H9 (cell line): ENCODE measurements at regions not wholly inside any gene's neighbourhood (a gene's known extent, or its start where the extent isn't known, plus 50 kb on each side); places are given as distances from the start of the nearest gene placed in this dataset.

Experiments
- DNase-seq: peaks from one replicate; pipeline ENCODE4 v3.0.0-alpha.2; 2017
- H2AFZ ChIP-seq: one replicate; pipeline ENCODE4 v1.6.1; 2013; ENCODE audit warnings: mild to moderate bottlenecking, low read length, control low read depth, moderate library complexity
- H2AK5ac ChIP-seq: 2 replicates; pipeline ENCODE4 v1.6.1; 2013; ENCODE audit warnings: low read length, control low read depth, mixed read lengths; ENCODE audit not compliant: insufficient read length
- H2BK120ac ChIP-seq: one replicate; pipeline ENCODE4 v1.6.1; 2013; ENCODE audit warnings: low read depth, mild to moderate bottlenecking, low read length, control low read depth, inconsistent platforms; ENCODE audit not compliant: poor library complexity, severe bottlenecking
- H2BK12ac ChIP-seq: 2 replicates; pipeline ENCODE4 v1.6.1; 2013; ENCODE audit warnings: low read length, control low read depth, mixed read lengths, low read depth; ENCODE audit not compliant: insufficient read length
- H2BK15ac ChIP-seq: 2 replicates; pipeline ENCODE4 v1.6.1; 2013; ENCODE audit warnings: low read depth, low read length, control low read depth
- H2BK20ac ChIP-seq: one replicate; pipeline ENCODE4 v1.6.1; 2013; ENCODE audit warnings: low read depth, mild to moderate bottlenecking, low read length, control low read depth, inconsistent platforms; ENCODE audit not compliant: poor library complexity, severe bottlenecking
- H2BK5ac ChIP-seq: 2 replicates; pipeline ENCODE4 v1.6.1; 2013; ENCODE audit warnings: low read length, control low read depth, mixed read lengths; ENCODE audit not compliant: insufficient read length
- H3K14ac ChIP-seq: 2 replicates; pipeline ENCODE4 v1.6.1; 2013; ENCODE audit warnings: low read length, control low read depth; ENCODE audit not compliant: insufficient read depth
- H3K18ac ChIP-seq: 2 replicates; pipeline ENCODE4 v1.6.1; 2013; ENCODE audit warnings: low read depth, mild to moderate bottlenecking, mixed read lengths, low read length, control low read depth; ENCODE audit not compliant: insufficient read length
- H3K23ac ChIP-seq: 2 replicates; pipeline ENCODE4 v1.6.1; 2013; ENCODE audit warnings: low read length, control low read depth, mixed read lengths, low read depth; ENCODE audit not compliant: insufficient read length
- H3K23me2 ChIP-seq: 2 replicates; pipeline ENCODE4 v1.6.1; 2013; ENCODE audit warnings: low read depth, mild to moderate bottlenecking, mixed read lengths, low read length, control low read depth; ENCODE audit not compliant: insufficient read length, poor library complexity, severe bottlenecking
- H3K27ac ChIP-seq: 2 replicates; pipeline ENCODE4 v1.5.1; 2013; ENCODE audit warnings: low read length, control low read depth, mixed read lengths, low read depth; ENCODE audit not compliant: insufficient read length
- H3K27me3 ChIP-seq: 2 replicates; pipeline ENCODE4 v1.6.1; 2013; ENCODE audit warnings: low read length, control low read depth, inconsistent platforms; ENCODE audit not compliant: insufficient read depth
- H3K4ac ChIP-seq: 2 replicates; pipeline ENCODE4 v1.6.1; 2013; ENCODE audit warnings: low read depth, mild to moderate bottlenecking, control low read depth, inconsistent platforms, low read length, moderate library complexity
- H3K4me1 ChIP-seq: 2 replicates; pipeline ENCODE4 v1.6.1; 2013; ENCODE audit warnings: low read length, control low read depth, inconsistent platforms; ENCODE audit not compliant: insufficient read depth
- H3K4me2 ChIP-seq: 2 replicates; pipeline ENCODE4 v1.6.1; 2013; ENCODE audit warnings: low read length, control low read depth, mixed read lengths; ENCODE audit not compliant: insufficient read length, insufficient read depth
- H3K56ac ChIP-seq: 2 replicates; pipeline ENCODE4 v1.6.1; 2013; ENCODE audit warnings: low read depth, mild to moderate bottlenecking, mixed read lengths, low read length, control low read depth; ENCODE audit not compliant: insufficient read length
- H3K79me1 ChIP-seq: 2 replicates; pipeline ENCODE4 v1.6.1; 2013; ENCODE audit warnings: low read depth, mild to moderate bottlenecking, moderate library complexity, low read length, control low read depth, inconsistent platforms; ENCODE audit not compliant: insufficient read depth, poor library complexity, severe bottlenecking
- H3K79me2 ChIP-seq: 2 replicates; pipeline ENCODE4 v1.6.1; 2013; ENCODE audit warnings: low read length, control low read depth, inconsistent platforms; ENCODE audit not compliant: insufficient read depth
- H3K9ac ChIP-seq: 2 replicates; pipeline ENCODE4 v1.6.1; 2013; ENCODE audit warnings: low read length, control low read depth, mixed read lengths; ENCODE audit not compliant: insufficient read length; ENCODE audit errors: extremely low read depth
- H3K9me3 ChIP-seq: one replicate; pipeline ENCODE4 v1.6.1; 2013; ENCODE audit warnings: low read depth, low read length, inconsistent platforms; ENCODE audit not compliant: control insufficient read depth
- H3T11ph ChIP-seq: one replicate; pipeline ENCODE4 v1.6.1; 2013; ENCODE audit warnings: mild to moderate bottlenecking, low read length, control low read depth, inconsistent platforms
- H4K20me1 ChIP-seq: one replicate; pipeline ENCODE4 v1.6.1; 2013; ENCODE audit not compliant: control insufficient read depth, insufficient read length, insufficient read depth
- H4K5ac ChIP-seq: 2 replicates; pipeline ENCODE4 v1.6.1; 2013; ENCODE audit warnings: low read depth, mild to moderate bottlenecking, mixed read lengths, low read length, control low read depth; ENCODE audit not compliant: insufficient read length
- H4K8ac ChIP-seq: replicated peaks from 2 replicates; pipeline ENCODE4 v1.6.1; 2013; ENCODE audit warnings: low read length, control low read depth, mixed read lengths, low read depth; ENCODE audit not compliant: insufficient read length
- H4K91ac ChIP-seq: 2 replicates; pipeline ENCODE4 v1.6.1; 2013; ENCODE audit warnings: low read depth, mild to moderate bottlenecking, moderate library complexity, mixed read lengths, low read length, control low read depth; ENCODE audit not compliant: insufficient read length
- H3K27ac Mint-ChIP-seq, 3 experiments: 2 replicates in 2 of 3; 3 replicates in 1 of 3; pipeline ENCODE4 v1.8.0; 2020 to 2021; ENCODE audit warnings: mixed read lengths in 3 of 3, mild to moderate bottlenecking in 1 of 3, moderate library complexity in 1 of 3
- H3K27me3 Mint-ChIP-seq: 2 replicates; pipeline ENCODE4 v1.8.0; 2021; ENCODE audit warnings: low read depth, mild to moderate bottlenecking, moderate library complexity, mixed read lengths
- H3K36me3 Mint-ChIP-seq, 3 experiments: 2 replicates in 2 of 3; 3 replicates in 1 of 3; pipeline ENCODE4 v1.8.0; 2020 to 2021; ENCODE audit warnings: low read depth in 3 of 3, mixed read lengths in 3 of 3; ENCODE audit not compliant: insufficient read depth in 1 of 3
- H3K4me1 Mint-ChIP-seq, 2 experiments: 2 replicates each; pipeline ENCODE4 v1.8.0; 2020; ENCODE audit warnings: mixed read lengths in 2 of 2
- H3K4me3 Mint-ChIP-seq, 2 experiments: 2 replicates in 1 of 2; 3 replicates in 1 of 2; pipeline ENCODE4 v1.8.0; 2020 to 2021; ENCODE audit warnings: mild to moderate bottlenecking in 2 of 2, mixed read lengths in 2 of 2, moderate library complexity in 1 of 2
- H3K9me3 Mint-ChIP-seq, 2 experiments: 2 replicates in 1 of 2; 3 replicates in 1 of 2; pipeline ENCODE4 v1.8.0; 2020; ENCODE audit warnings: mild to moderate bottlenecking in 2 of 2, mixed read lengths in 2 of 2, moderate library complexity in 1 of 2
- CTCF ChIP-seq: fragments of 200-600 bp; sonication (generic); conservative IDR thresholded peaks from 3 replicates; pipeline ENCODE4 v1.8.0; 2021; ENCODE audit warnings: antibody characterized with exemption, mild to moderate bottlenecking
- WGBS: extraction: QIAGEN DNeasy Blood & Tissue Kit; methylation state at CpG from one replicate; pipeline ENCODE4 v1.1.7; 2013; ENCODE audit warnings: missing lambda C conversion rate, low lambda C conversion rate, mixed read lengths; ENCODE audit not compliant: insufficient read length; ENCODE audit errors: extremely low coverage; 5-methylcytosine and 5-hydroxymethylcytosine counted together

GRCh38 chr15:39361497-39361896, 219.4 kb upstream of the THBS1 start:
- H2BK120ac ChIP-seq: no peak overlapping the region
- H3K4me1 ChIP-seq: no peaks in the 10 kb centered on the region; the same call in 1 of the 2 replicates

More at GRCh38 chr15:39361497-39361896, 219.4 kb upstream of the THBS1 start:
- Histone ChIP-seq H3K27ac (no peak overlapping the region), H3K23me2 (no peaks in the 10 kb centered on the region), H2BK15ac (no peak overlapping the region), H4K91ac (no peak overlapping the region), H3K9ac (no peak overlapping the region), H3K27me3 (no peaks in the 10 kb centered on the region), H2BK20ac (no peak overlapping the region), H3K23ac (no peak overlapping the region), H2BK5ac (no peak overlapping the region), H3K79me1 (no peaks in the 10 kb centered on the region), H3K4me2 (no peak overlapping the region), H2AFZ (no peak overlapping the region), H3K9me3 (no peaks in the 10 kb centered on the region), H2AK5ac (no peak overlapping the region), H3K79me2 (no peaks in the 10 kb centered on the region), H4K8ac (no peak overlapping the region), H3T11ph (no peak overlapping the region), H3K14ac (no peak overlapping the region), H2BK12ac (no peak overlapping the region), H3K56ac (no peak overlapping the region), H3K4ac (no peak overlapping the region), H3K18ac (no peak overlapping the region), H4K20me1 (no peaks in the 10 kb centered on the region), H4K5ac (no peak overlapping the region)
- no CpG with 5 or more reads among the region's 3 CpGs for WGBS
- Mint-ChIP-seq H3K36me3 (no peaks in the 10 kb centered on the region), H3K4me3 (no peak overlapping the region), H3K27ac (0 out of 7 replicates have a peak overlapping the region, but pooled peaks of 1 of the 3 experiments have one; percentile 11), H3K4me1 (peaks cover 6% of the 10 kb centered on the region in 2 experiments), H3K27me3 (no peaks in the 10 kb centered on the region), H3K9me3 (no peaks in the 10 kb centered on the region)
- no peak for DNase-seq
- no peak for TF ChIP-seq CTCF
